GM21526 (cell line): ENCODE measurements at regions not wholly inside any gene's neighbourhood (a gene's known extent, or its start where the extent isn't known, plus 50 kb on each side); places are given as distances from the start of the nearest gene placed in this dataset.

Experiments used
- ATAC-seq: cut with Tn5 transposase; IDR thresholded peaks from one replicate; pipeline ENCODE4 v1.9.1; 2021; ENCODE audit warnings: moderate library complexity; ENCODE audit not compliant: unreplicated experiment, low FRiP score

GRCh38 chr1:68378296-68379084, 71.3 kb downstream of the RPE65 start:
- ATAC-seq = no peak

GRCh38 chr1:68377098-68377497, 72.7 kb downstream of the RPE65 start:
- no peak for ATAC-seq

- no peak for ATAC-seq
Observed at GRCh38 chr1:68376441-68376840, 73.3 kb downstream of the RPE65 start.

- ATAC-seq = no peak
Observed at GRCh38 chr1:68375919-68376318, 73.8 kb downstream of the RPE65 start.

- no peak for ATAC-seq
Observed at GRCh38 chr1:68373173-68373572, 76.6 kb downstream of the RPE65 start.

- no peak for ATAC-seq
Observed at GRCh38 chr1:68372487-68372886, 77.3 kb downstream of the RPE65 start.

- ATAC-seq = no peak
Observed at GRCh38 chr1:68370101-68370915, 79.4 kb downstream of the RPE65 start.

GRCh38 chr1:68366572-68366971, 83.2 kb downstream of the RPE65 start:
- ATAC-seq = no peak

- no peak for ATAC-seq
Observed at GRCh38 chr1:68365709-68366382, 83.9 kb downstream of the RPE65 start.

- no peak for ATAC-seq
Observed at GRCh38 chr1:68363339-68363738, 86.4 kb downstream of the RPE65 start.

- no peak for ATAC-seq
Observed at GRCh38 chr1:68361346-68361910, 88.3 kb downstream of the RPE65 start.

GRCh38 chr1:68359045-68359444, 90.7 kb downstream of the RPE65 start:
- ATAC-seq = no peak

- no peak for ATAC-seq
Observed at GRCh38 chr1:68358439-68358838, 91.3 kb downstream of the RPE65 start.

- ATAC-seq = no peak
Observed at GRCh38 chr1:68355614-68356013, 94.1 kb downstream of the RPE65 start.

- ATAC-seq = no peak
Observed at GRCh38 chr1:68352202-68352601, 97.6 kb downstream of the RPE65 start.

GRCh38 chr1:68347415-68347814, 102.3 kb downstream of the RPE65 start:
- ATAC-seq = peak; percentile 99

GRCh38 chr1:68346188-68346808, 103.5 kb downstream of the RPE65 start:
- no peak for ATAC-seq

GRCh38 chr1:68344208-68344607, 105.5 kb downstream of the RPE65 start:
- no peak for ATAC-seq

GRCh38 chr1:68340951-68341350, 108.6 kb upstream of the WLS start:
- ATAC-seq = no peak

- no peak for ATAC-seq
Observed at GRCh38 chr1:68339505-68339904, 107.2 kb upstream of the WLS start.
